Endothelial cell (in vitro differentiated cells): ENCODE measurements at regions not wholly inside any gene's neighbourhood (a gene's known extent, or its start where the extent isn't known, plus 50 kb on each side); places are given as distances from the start of the nearest gene placed in this dataset.

ENCODE experiments used
- DNase-seq: peaks from one replicate; pipeline ENCODE4 v3.0.0; 2021; ENCODE audit warnings: low spot score
- H3K27ac Mint-ChIP-seq: one replicate; pipeline ENCODE4 v1.8.0; 2021; ENCODE audit warnings: mixed read lengths, inconsistent platforms; ENCODE audit not compliant: unreplicated experiment
- H3K27me3 Mint-ChIP-seq: one replicate; pipeline ENCODE4 v1.8.0; 2021; ENCODE audit warnings: mild to moderate bottlenecking, moderate library complexity, mixed read lengths, inconsistent platforms; ENCODE audit not compliant: unreplicated experiment
- H3K36me3 Mint-ChIP-seq: one replicate; pipeline ENCODE4 v1.8.0; 2021; ENCODE audit warnings: mild to moderate bottlenecking, low read depth, mixed read lengths, inconsistent platforms; ENCODE audit not compliant: unreplicated experiment
- H3K4me1 Mint-ChIP-seq: one replicate; pipeline ENCODE4 v1.8.0; 2021; ENCODE audit warnings: mild to moderate bottlenecking, mixed read lengths, inconsistent platforms; ENCODE audit not compliant: unreplicated experiment
- H3K4me3 Mint-ChIP-seq: one replicate; pipeline ENCODE4 v1.8.0; 2021; ENCODE audit warnings: mild to moderate bottlenecking, mixed read lengths, inconsistent platforms; ENCODE audit not compliant: unreplicated experiment
- H3K9me3 Mint-ChIP-seq: one replicate; pipeline ENCODE4 v1.8.0; 2021; ENCODE audit warnings: mixed read lengths, inconsistent platforms; ENCODE audit not compliant: unreplicated experiment
- CTCF ChIP-seq: fragments of 200-600 bp; sonication (generic); IDR thresholded peaks from one replicate; pipeline ENCODE4 v1.5.0; 2021; ENCODE audit warnings: antibody characterized with exemption; ENCODE audit not compliant: unreplicated experiment

GRCh38 chr22:34159491-34159890 lies 239.2 kb upstream of the LARGE1 start:
- Mint-ChIP-seq H3K4me3 (no peak overlapping the region), H3K9me3 (peaks cover 35% of the 10 kb centered on the region), H3K36me3 (peaks cover 9% of the 10 kb centered on the region), H3K4me1 (no peaks in the 10 kb centered on the region), H3K27ac (no peak overlapping the region), H3K27me3 (no peaks in the 10 kb centered on the region)
- DNase-seq, result no peak
- TF ChIP-seq CTCF, result no peak

DNA sequence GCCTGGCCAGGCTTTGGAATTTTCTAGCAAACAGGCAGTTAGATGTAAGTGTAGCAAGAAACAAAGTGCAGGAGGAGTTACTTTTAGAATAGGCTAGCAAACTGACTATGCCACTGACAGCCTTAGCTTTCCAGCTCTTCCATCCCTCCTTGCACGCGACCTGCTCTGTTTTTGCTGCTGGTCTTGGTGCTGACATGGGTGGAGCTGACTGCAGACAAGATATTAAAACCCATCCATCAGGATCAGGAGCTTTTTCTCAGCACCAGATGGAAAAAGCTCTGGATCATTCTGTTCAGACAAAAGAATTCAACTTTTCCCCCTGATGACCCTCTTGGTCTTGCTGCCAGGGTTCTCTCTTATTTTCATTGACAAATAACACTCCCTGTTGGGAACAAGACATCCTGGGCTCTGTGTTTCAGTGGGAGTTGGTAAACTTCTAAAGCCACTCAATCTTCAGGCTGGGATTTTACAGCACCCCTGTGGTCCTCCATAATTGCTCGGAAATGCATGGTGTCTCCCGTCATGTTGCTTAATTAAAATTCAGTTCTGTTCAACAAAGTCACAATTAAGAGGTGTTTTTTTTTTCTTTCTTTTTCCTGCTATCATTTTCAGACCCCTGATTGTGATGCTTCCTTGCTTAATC lies 240.0 kb upstream of the LARGE1 start:
- no peak overlapping the region for H3K4me3 Mint-ChIP-seq
- TF ChIP-seq CTCF, result no peak
- DNase-seq, result no peak

GRCh38 chr22:34161431-34162123 lies 241.3 kb upstream of the LARGE1 start:
- no peak for DNase-seq
- Mint-ChIP-seq H3K27ac (no peak overlapping the region), H3K4me3 (no peak overlapping the region), H3K27me3 (peaks cover 2% of the 10 kb centered on the region), H3K36me3 (peaks cover 9% of the 10 kb centered on the region), H3K9me3 (peaks cover 39% of the 10 kb centered on the region), H3K4me1 (no peaks in the 10 kb centered on the region)
- no peak for TF ChIP-seq CTCF

More for the DNA sequence above, 240.0 kb upstream of the LARGE1 start:
- no peak overlapping the region for H3K27ac Mint-ChIP-seq
- no peaks in the 10 kb centered on the region for H3K4me1 Mint-ChIP-seq
- no peaks in the 10 kb centered on the region for H3K27me3 Mint-ChIP-seq
- peaks cover 39% of the 10 kb centered on the region for H3K9me3 Mint-ChIP-seq
- peaks cover 9% of the 10 kb centered on the region for H3K36me3 Mint-ChIP-seq

GRCh38 chr22:34198976-34199375 lies 278.7 kb upstream of the LARGE1 start:
- H3K27ac Mint-ChIP-seq, result no peak overlapping the region
- no peaks in the 10 kb centered on the region for H3K36me3 Mint-ChIP-seq
- H3K4me3 Mint-ChIP-seq, result no peak overlapping the region
- H3K4me1 Mint-ChIP-seq, result no peaks in the 10 kb centered on the region
- no peaks in the 10 kb centered on the region for H3K27me3 Mint-ChIP-seq
- TF ChIP-seq CTCF, result no peak
- DNase-seq, result no peak
- H3K9me3 Mint-ChIP-seq, result peaks cover 12% of the 10 kb centered on the region

DNA sequence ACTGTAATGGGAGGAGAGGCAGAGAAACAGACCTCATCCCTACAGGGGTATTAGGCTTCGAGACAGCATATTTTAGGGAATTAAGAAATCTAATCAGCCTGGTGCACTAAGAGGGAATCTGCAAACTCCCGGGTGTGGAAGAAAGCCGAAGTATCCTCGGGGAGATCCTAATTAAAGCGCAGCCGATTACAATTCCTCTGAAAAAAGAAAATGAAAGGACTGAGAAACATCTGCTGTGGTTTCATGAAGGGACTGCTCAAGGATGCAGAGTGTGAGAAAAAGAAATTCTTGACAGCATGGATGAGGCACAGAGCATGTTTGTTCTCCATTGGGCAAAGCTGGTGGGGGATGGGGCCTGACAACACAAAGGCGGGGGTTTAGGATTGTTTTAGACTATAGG lies 290.0 kb upstream of the LARGE1 start:
- TF ChIP-seq CTCF, result no peak
- H3K4me1 Mint-ChIP-seq, result no peaks in the 10 kb centered on the region
- H3K4me3 Mint-ChIP-seq, result no peak overlapping the region
- H3K9me3 Mint-ChIP-seq, result peaks cover 36% of the 10 kb centered on the region
- DNase-seq, result no peak
- H3K36me3 Mint-ChIP-seq, result peaks cover 6% of the 10 kb centered on the region
- no peak overlapping the region for H3K27ac Mint-ChIP-seq
- H3K27me3 Mint-ChIP-seq, result no peaks in the 10 kb centered on the region
